ENCODE measurements at regions not wholly inside any gene's neighbourhood (a gene's known extent, or its start where the extent isn't known, plus 50 kb on each side); places are given as distances from the start of the nearest gene placed in this dataset.

GRCh38 chr3:1632128-1632527 is 466.5 kb upstream of the CNTN4 start:
- no peak overlapping the region for H3K27ac ChIP-seq (ENCODE audit: low read depth in 2 of 2, low read length in 1 of 2)
- ChIA-PET POLR2A (no interaction called here), CTCF (no interaction called here)
- H3K27me3 ChIP-seq (ENCODE audit: insufficient read depth): no peaks in the 10 kb centered on the region
- no peak overlapping the region for H2AFZ ChIP-seq (ENCODE audit: low read depth)
- no peak for TF ChIP-seq FOXM1 (IDR thresholded peaks at IDR 0.05; ENCODE audit: low read depth)
- TF ChIP-seq EZH2phosphoT487 (IDR thresholded peaks at IDR 0.05; ENCODE audit: borderline replicate concordance, low read depth): no peak
- no peak for TF ChIP-seq TCF12 (IDR thresholded peaks at IDR 0.05)
- TF ChIP-seq GATA2 (CRISPR knock-in tag; IDR thresholded peaks at IDR 0.05): no peak
- TF ChIP-seq SMC3 (IDR thresholded peaks at IDR 0.05; ENCODE audit: low read depth, low read length): no peak
- TF ChIP-seq, protein P1, sequence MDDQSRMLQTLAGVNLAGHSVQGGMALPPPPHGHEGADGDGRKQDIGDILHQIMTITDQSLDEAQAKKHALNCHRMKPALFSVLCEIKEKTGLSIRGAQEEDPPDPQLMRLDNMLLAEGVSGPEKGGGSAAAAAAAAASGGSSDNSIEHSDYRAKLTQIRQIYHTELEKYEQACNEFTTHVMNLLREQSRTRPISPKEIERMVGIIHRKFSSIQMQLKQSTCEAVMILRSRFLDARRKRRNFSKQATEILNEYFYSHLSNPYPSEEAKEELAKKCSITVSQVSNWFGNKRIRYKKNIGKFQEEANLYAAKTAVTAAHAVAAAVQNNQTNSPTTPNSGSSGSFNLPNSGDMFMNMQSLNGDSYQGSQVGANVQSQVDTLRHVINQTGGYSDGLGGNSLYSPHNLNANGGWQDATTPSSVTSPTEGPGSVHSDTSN (IDR thresholded peaks at IDR 0.05): no peak
- no peak for TF ChIP-seq FOSL2 (IDR thresholded peaks at IDR 0.05; ENCODE audit: borderline replicate concordance, low read depth)
- no peak for TF ChIP-seq EP300 (IDR thresholded peaks at IDR 0.05; ENCODE audit: borderline replicate concordance in 1 of 2, low read depth in 1 of 2, low read length in 1 of 2)
- no peak for TF ChIP-seq RCOR1 (IDR thresholded peaks at IDR 0.05; ENCODE audit: low read length)
- TF ChIP-seq RAD21 (IDR thresholded peaks at IDR 0.05; ENCODE audit: low read length): no peak
- TF ChIP-seq MAX (IDR thresholded peaks at IDR 0.05; ENCODE audit: low read depth): no peak
- TF ChIP-seq, protein P2, sequence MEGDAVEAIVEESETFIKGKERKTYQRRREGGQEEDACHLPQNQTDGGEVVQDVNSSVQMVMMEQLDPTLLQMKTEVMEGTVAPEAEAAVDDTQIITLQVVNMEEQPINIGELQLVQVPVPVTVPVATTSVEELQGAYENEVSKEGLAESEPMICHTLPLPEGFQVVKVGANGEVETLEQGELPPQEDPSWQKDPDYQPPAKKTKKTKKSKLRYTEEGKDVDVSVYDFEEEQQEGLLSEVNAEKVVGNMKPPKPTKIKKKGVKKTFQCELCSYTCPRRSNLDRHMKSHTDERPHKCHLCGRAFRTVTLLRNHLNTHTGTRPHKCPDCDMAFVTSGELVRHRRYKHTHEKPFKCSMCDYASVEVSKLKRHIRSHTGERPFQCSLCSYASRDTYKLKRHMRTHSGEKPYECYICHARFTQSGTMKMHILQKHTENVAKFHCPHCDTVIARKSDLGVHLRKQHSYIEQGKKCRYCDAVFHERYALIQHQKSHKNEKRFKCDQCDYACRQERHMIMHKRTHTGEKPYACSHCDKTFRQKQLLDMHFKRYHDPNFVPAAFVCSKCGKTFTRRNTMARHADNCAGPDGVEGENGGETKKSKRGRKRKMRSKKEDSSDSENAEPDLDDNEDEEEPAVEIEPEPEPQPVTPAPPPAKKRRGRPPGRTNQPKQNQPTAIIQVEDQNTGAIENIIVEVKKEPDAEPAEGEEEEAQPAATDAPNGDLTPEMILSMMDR (IDR thresholded peaks at IDR 0.05): no peak
- no peak for TF ChIP-seq IRF3 (IDR thresholded peaks at IDR 0.05; ENCODE audit: low read depth, low read length)
- no peak for TF ChIP-seq TEAD4 (IDR thresholded peaks at IDR 0.05; ENCODE audit: borderline replicate concordance, insufficient read depth)
- no peak overlapping the region for H3K4me3 ChIP-seq (ENCODE audit: low read depth in 2 of 2, low read length in 1 of 2)
- H4K20me1 ChIP-seq (ENCODE audit: insufficient read depth): no peaks in the 10 kb centered on the region
- H3K79me2 ChIP-seq (ENCODE audit: insufficient read depth): no peaks in the 10 kb centered on the region
- no peak overlapping the region for H3K4me2 ChIP-seq
- H3F3A ChIP-seq (replicated peaks; ENCODE audit: insufficient read depth): no peaks in the 10 kb centered on the region
- H3K9me3 ChIP-seq: peaks cover under 1% of the 10 kb centered on the region; the same call in 1 of the 2 replicates
- H3K9me2 ChIP-seq: no peaks in the 10 kb centered on the region
- no peak overlapping the region for H3K9ac ChIP-seq
- DNase-seq: no peak
- no peaks in the 10 kb centered on the region for H3K36me3 ChIP-seq (replicated peaks in 1 of 2; ENCODE audit: control insufficient read depth in 1 of 2, insufficient read depth in 2 of 2, low read length in 1 of 2)
- no peaks in the 10 kb centered on the region for H3K4me1 ChIP-seq (ENCODE audit: control insufficient read depth in 1 of 2, insufficient read depth in 2 of 2, low read depth in 1 of 2, low read length in 1 of 2)
- WGBS (ENCODE audit: low lambda C conversion rate): 54% methylated on average over 7 of the region's 7 CpGs

DNA sequence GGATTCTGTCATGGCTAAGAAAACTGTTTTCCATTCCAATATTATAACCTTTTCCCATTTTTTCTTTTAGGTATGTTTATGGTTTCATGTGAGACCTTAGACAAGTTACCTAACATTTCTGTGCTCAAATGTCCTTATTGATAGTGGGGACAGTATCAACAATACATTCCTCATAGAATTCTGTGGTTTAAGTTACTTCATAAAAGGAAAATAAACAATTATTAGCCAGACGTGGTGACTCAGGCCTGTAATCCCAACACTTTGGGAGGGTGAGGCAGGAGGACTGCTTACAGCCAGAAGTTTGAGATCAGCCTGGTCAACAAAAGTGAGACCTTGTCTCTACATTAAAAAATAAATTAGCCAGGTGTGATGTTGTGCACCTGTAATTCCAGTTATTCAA is 436.8 kb upstream of the CNTN4 start:
- Histone ChIP-seq H3K9me3 (peaks cover 5% of the 10 kb centered on the region), H3K9ac (no peak overlapping the region), H3K4me2 (no peak overlapping the region), H3K27ac (ENCODE audit: low read depth in 2 of 2, low read length in 1 of 2) (no peak overlapping the region), H3K79me2 (ENCODE audit: insufficient read depth) (no peaks in the 10 kb centered on the region), H3K27me3 (ENCODE audit: insufficient read depth) (no peaks in the 10 kb centered on the region), H3K4me3 (ENCODE audit: low read depth in 2 of 2, low read length in 1 of 2) (no peak overlapping the region), H3K36me3 (replicated peaks in 1 of 2; ENCODE audit: control insufficient read depth in 1 of 2, insufficient read depth in 2 of 2, low read length in 1 of 2) (no peaks in the 10 kb centered on the region), H3F3A (replicated peaks; ENCODE audit: insufficient read depth) (no peaks in the 10 kb centered on the region), H2AFZ (ENCODE audit: low read depth) (no peak overlapping the region), H4K20me1 (ENCODE audit: insufficient read depth) (no peaks in the 10 kb centered on the region), H3K9me2 (no peaks in the 10 kb centered on the region), H3K4me1 (ENCODE audit: control insufficient read depth in 1 of 2, insufficient read depth in 2 of 2, low read depth in 1 of 2, low read length in 1 of 2) (no peaks in the 10 kb centered on the region)
- DNase-seq: no peak
- ChIA-PET POLR2A (no interaction called here), CTCF (no interaction called here)
- 15% methylated on average over 1 of the region's 1 CpG for WGBS (ENCODE audit: low lambda C conversion rate)
- TF ChIP-seq TAF1 (IDR thresholded peaks at IDR 0.05; ENCODE audit: borderline replicate concordance, low read depth, low read length) (no peak), USF2 (IDR thresholded peaks at IDR 0.05; ENCODE audit: borderline replicate concordance, low read depth, low read length) (no peak), NFIC (IDR thresholded peaks at IDR 0.05; ENCODE audit: borderline replicate concordance) (no peak), SMC3 (IDR thresholded peaks at IDR 0.05; ENCODE audit: low read depth, low read length) (no peak), FOXJ3 (CRISPR knock-in tag; IDR thresholded peaks at IDR 0.05) (no peak), RXRA (IDR thresholded peaks at IDR 0.05; ENCODE audit: borderline replicate concordance, low read depth) (no peak), YY1 (IDR thresholded peaks at IDR 0.05; ENCODE audit: low read depth) (no peak), CHD2 (IDR thresholded peaks at IDR 0.05; ENCODE audit: low read length, partially characterized antibody) (no peak), RFX5 (IDR thresholded peaks at IDR 0.05; ENCODE audit: low read length) (no peak)
